ENCODE measurements at regions not wholly inside any gene's neighbourhood (a gene's known extent, or its start where the extent isn't known, plus 50 kb on each side); places are given as distances from the start of the nearest gene placed in this dataset.

DNA sequence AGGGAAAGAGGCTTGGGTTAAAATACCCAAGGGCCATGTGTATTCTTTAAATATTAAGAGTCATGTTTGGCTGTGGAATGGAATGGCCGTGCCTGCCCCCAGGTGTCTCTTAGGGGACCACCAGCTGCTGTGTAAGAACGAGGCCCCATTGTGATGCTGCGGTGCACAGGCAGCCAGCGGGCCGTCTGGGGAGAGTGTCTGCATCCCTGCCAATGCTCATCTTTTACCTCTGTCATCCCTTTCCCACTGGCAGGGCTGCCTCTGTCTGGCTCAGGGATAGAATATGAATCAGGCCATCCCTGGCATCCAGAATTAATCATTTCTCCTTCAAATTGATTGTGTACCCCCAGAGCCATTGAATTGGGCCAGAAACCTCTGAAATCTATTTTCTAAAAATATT lies 137.8 kb upstream of the GALNT17 start:
- no peak for TF ChIP-seq CTCF (IDR thresholded peaks at IDR 0.05)
- TF ChIP-seq POLR2A (IDR thresholded peaks at IDR 0.05): no peak
